GM19324 (cell line): ENCODE measurements at regions not wholly inside any gene's neighbourhood (a gene's known extent, or its start where the extent isn't known, plus 50 kb on each side); places are given as distances from the start of the nearest gene placed in this dataset.
"Not testable (repeated sequence)": the region's sequence is repeated elsewhere in the genome, so short reads cannot be mapped to it uniquely, and the experiment has no call there.

ENCODE experiments used
- ATAC-seq: cut with Tn5 transposase; IDR thresholded peaks from one replicate; pipeline ENCODE4 v1.9.1; 2021; ENCODE audit warnings: mild to moderate bottlenecking, moderate library complexity; ENCODE audit not compliant: unreplicated experiment, low FRiP score

DNA sequence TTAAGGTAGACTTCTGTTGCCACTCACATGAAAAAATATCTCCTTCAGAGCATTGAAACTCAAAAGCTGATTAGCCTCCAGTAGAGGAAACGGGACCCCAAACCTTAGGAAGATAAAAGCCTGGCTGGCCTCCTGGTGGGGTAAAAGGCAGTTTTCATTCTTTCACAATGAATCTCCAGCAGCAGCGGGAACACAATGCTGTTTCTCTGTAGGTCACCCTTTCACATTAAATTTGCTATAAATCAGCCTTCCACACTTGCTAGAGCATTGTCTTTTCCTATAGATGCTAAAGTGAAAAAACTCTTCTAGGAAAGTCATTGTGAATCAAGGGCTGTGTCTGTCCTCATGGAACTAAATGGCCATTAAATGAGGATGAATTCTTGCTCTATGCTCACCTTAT lies 207.3 kb upstream of the MAGEB2 start:
- ATAC-seq, result no peak

DNA sequence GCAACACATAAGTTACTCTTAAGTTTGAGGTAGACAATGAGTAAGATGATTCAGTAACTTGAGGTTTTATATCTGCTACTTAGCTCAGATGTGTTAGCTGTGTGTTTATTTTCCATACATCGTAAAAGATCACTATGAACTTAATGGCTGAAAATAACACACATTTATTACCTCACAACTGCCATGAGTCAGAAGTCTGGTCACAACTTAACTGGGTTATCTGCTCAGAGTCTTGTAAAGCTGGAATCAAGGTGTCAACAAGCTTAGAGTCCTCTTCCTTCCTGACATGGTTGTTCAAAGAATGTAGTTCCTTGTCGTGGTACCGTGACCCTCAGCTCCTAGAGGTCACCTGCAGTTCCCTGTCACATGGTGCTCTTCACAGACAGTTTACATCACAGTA lies 204.9 kb upstream of the MAGEB2 start:
- no peak for ATAC-seq

DNA sequence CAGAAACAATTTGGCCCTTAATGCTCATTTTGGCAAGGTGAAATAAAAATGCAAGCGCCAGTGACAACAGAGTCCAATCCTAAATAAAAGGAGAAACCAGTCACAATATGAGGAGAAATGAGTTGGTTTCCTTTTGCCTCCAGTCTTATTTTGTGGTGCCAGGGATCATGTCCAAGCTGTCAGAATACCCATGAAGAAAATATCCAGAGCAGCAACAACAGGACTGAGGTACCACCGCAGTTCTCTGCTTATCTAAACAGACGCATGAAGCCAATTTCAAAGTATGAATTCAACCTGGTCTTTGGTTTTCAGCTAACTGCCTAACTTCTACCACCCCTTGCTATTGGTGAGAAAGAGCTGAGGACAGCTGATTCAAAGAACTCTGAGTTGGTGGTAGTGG lies 199.9 kb upstream of the MAGEB2 start:
- ATAC-seq, result no peak

DNA sequence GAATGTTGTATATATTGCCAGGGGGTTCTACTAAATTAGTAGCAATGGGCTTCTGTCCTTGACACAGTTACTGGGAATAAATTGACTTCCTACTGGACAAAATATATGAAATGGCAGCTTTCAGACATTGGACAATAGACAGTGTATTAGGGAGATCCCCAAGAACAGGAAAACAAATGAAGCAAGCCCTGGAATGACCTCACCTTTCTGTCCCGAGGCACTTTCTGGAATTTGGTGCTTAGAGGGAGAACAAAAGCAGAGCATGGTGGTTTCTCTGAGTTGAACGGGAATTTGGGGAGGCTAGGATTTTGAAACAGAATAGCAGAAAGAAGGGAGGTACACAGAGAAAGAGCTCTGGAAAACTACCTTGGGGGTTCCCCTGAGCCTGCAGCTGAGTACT lies 187.7 kb upstream of the MAGEB2 start:
- ATAC-seq, result no peak

DNA sequence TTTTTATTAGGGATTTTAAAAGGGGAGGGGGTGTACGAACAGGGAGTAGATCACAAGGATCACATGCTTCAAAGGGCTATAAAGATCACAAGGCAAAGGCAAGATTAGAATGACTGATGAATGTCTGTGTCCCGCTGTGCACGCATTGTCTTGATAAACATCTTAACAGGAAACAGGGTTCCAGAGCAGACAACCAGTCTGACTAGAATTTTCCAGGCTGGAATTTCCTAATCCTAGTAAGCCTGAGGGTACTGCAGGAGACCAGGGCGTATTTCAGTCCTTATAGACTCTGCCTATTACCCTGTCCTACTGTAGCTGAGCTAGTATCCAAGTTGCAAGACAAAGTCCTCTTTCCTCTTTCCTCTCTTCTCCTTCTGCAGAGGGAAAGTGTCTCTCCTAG lies 179.0 kb upstream of the MAGEB2 start:
- not testable (repeated sequence) for ATAC-seq

DNA sequence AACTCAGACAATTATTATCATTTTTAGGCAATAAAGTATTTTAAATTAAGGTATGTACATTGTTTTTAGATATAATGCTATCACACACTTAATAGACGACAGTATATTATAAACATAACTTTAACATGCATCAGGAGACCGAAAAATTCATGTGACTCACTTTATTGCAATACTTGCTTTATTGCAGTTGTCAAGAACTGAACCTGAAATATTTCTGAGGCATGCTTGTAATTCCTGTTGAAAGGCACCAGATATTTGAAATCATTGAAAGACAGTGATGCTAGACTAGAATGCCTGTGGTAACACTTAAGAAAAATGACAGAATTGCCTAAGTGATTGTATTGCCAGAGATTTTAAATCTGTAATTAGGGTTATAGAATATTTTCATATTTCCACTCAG lies 175.6 kb upstream of the MAGEB2 start:
- no peak for ATAC-seq

DNA sequence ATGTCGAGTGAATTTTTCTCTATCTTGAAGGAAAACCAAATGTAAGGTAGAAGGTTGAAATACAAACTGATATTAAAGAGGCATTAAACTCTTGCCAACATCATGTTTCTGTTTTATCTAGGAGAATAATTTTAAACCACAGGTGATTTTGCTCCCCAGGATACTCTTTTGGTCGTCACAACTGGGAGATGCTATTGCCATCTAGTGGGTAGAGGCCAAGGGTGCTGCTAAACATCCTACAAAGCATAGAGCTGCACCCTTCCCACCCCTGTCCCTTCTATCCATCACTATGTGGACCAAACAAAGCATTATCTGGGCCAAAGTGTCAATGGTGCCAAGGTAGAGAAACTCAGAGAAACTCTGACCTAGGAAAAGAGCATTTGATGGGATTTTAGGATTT lies 154.6 kb upstream of the MAGEB2 start:
- no peak for ATAC-seq

DNA sequence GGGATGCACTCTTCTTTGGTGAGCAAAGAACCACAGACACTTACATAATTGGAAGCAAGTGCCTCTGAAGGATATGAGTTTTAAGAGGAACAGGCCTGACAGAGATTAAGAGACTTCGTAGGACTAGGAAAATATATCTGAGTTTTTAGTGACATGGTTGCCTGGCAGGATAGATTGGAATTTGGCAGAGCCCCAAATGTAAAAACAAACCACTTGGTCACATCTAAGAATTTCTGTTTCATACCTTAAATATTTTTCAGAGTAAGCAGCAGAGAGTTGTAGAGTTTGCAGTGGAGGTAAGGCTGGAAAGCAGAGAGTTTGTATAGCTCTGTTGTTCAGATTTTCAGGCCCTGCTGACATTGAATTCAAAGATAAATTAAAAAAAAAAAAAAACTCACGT lies 150.1 kb upstream of the MAGEB2 start:
- no peak for ATAC-seq

DNA sequence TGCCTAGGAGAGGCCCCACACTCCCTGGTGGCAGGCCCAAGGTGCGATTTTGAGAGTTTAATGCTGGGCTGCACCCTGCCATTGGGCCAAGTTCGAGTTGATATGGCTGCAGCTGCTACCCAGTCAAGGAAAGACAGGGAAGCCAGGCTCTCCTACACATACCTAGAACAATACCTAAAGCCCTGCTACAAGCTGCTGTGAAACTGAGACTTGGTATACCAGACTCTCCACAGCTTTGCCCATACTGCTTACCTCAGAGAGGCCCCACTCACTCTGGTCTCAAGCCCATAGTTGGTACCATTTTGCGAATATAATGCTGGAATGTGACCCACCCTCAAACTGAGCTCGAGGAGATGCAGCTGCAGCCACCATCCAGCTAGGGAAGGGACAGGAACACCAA lies 147.7 kb upstream of the MAGEB2 start:
- ATAC-seq, result no peak

DNA sequence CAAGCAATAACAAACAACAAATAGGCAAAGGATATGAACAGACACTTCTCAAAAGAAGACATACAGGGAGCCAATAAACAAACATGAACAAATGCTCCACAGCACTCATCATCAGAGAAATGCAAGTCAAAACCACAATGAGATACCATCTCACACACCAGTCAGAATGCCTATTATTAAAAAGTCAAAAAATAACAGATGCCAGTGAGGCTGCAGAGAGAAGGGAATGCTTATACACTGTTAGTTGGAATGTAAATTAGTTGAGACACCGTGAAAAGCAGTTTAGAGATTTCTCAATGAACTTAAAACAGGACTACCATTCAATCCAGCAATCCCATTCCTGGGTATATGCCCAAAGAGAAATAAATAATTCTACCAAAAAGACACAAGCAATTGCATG lies 129.8 kb upstream of the MAGEB2 start:
- no peak for ATAC-seq

DNA sequence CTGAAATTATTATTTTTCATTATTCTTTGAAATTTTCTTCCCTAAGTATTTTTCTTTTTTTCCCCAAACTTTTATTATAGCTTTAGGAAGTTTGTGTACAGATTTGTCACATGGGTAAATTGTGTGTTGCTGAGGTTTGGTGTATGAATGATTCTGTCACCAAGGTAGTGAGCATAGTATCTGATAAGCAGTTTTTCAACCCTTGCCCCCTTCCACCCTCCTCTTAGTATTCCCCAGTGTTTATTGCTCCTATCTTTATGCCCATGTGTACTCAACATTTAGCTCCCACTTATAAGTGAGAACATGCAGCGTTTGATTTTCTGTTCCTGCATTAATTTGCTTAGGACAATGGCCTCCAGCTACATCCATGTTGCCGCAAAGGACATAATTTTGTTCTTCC lies 103.9 kb upstream of the MAGEB2 start:
- ATAC-seq, result no peak

DNA sequence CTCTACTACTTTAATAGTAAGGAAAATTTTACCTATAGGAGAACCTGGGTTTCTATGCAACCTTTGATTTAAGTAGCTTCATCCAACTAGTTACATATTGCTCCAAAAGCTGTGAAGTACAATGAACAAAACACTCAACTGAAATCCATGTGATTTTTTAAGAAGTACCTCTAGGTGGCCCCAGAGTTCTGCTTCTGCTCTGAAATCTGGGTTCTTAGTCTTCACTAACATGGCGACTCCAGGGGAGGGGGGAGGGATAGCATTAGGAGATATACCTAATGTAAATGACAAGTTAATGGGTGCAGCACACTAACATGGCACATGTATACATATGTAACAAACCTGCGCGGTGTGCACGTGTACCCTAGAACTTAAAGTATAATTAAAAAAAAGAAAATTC lies 73.4 kb upstream of the MAGEB2 start:
- ATAC-seq, result peak; percentile 71

DNA sequence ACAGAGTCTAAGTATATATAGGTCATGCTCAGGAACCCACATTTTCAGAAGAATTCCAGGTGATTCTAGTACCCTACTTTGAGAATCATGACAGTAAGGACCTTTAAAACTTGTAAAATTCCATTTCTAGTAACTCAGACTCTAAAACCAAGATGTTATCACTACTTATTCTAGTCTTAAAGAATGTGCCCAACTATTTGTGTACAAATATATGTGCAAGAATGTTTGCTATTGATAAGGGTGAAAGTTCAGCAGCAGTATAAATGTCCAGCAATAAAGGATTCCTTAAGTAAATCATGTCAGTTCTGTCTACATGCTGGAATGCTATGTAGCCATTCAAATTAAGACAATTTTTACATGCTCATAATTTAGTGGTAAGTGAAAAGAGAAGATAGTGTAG lies 71.1 kb upstream of the MAGEB2 start:
- ATAC-seq, result no peak

DNA sequence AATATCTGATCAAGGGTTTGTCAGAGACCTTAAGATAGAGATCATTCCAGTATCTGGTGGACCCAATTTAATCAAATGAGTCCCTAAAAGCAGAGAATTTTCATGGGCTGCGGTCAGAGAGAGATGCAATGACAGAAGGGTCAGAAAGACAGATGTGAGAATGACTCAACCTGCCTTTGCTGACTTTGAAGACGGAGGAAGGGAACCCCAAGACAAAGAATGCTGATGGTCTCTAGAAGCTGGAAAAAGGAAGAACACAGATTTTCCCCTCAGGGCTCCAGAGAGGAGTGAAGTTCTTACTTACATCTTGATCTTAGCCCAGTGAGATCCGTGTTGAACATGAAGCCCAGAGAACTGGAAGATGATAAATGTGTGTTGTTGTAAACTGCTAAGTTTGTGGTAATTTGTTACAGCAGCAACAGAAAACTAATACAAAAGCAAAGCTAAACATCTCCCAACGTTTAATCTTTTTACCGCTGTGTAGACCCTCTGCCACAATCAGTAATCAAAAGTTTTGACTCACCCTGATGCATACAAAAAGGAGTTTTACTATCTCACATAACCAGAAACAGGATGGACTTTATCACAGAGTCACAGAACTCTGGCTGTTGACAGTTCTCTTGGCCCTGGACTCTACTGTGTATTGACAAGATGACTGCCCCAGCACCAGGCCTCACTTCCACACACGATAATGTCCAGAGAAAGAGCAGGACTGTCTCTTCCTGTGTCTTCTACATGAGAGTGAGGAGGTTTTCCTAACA lies 70.2 kb upstream of the MAGEB2 start:
- no peak for ATAC-seq

DNA sequence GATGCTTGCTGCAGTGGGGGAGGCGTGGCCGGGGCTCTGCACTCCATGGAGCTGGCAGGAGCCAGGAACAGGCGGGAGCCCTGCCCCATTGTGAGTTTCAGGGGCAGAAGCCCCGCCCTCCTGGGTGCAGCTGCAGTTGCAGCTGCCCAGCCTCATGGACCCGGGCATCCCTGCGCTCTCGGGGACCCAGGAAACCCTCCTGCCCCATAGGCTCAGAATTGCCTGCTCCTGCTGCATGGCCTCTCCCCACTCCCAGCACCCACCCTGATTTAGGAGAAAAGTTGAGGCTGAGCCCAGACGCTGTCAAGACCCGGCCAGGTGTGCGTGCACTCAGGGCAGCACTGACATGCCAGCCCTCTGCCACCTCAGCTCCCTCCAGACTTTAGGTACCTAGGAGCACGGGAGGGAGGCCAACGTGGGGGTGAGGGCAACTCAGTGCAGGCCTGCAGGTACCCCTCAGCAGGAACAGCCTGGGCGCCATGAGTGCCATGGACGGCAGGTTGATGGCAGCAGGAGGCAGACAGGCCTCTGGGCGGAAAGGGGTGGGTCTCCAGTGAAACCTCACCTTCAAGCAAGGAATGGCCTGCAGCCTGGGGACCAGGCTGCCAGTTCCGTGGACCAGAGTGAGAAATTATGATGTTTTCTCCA lies 67.2 kb upstream of the MAGEB2 start:
- no peak for ATAC-seq

DNA sequence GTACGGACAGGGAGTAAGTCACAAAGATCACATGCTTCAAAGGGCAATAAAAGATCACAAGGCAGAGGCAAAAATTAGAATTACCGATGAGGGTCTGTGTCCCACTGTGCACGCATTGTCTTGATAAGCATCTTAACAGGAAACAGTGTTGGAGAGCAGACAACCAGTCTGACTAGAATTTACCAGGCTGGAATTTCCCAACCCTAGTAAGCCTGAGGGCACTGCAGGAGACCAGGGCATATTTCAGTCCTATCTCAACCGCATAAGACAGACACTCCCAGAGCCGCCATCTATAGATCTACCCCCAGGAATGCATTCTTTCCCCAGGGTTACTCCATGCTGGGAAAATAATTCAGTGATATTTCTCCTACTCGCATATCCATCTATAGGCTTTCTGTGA lies 66.2 kb upstream of the MAGEB2 start:
- not testable (repeated sequence) for ATAC-seq

DNA sequence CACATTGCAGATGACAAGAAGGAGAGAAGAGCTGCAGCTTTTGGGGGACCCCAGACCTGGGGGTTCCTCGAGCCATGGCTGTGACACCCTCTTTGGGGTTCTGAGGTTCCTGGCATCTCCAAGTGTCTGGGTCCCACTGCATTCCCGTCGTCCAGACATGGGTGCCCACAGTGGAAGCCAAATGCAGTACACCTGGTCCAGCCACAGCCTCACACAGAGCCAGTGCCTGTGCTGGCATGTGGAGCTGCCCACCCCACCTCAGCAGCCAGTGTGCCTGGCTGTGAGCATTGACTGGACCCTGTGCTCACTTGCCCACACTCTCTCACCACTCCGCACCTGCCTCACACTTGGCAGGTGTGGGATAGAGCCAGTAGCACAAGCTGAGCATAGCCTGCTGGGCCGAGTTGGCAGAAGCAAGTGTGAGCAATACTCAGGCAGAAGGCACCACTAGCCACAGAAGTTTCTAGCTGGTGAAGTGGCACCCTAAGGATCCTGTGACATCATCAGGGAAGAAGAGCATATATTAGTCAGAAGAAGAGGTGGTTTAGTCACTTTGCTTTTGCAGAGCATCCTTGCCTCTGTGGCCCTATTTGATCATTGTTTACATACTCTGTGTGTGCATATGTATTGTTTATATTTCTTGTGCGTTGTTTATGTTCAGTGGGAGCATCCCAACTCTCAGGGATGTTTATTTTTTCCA lies 65.0 kb upstream of the MAGEB2 start:
- ATAC-seq, result no peak

DNA sequence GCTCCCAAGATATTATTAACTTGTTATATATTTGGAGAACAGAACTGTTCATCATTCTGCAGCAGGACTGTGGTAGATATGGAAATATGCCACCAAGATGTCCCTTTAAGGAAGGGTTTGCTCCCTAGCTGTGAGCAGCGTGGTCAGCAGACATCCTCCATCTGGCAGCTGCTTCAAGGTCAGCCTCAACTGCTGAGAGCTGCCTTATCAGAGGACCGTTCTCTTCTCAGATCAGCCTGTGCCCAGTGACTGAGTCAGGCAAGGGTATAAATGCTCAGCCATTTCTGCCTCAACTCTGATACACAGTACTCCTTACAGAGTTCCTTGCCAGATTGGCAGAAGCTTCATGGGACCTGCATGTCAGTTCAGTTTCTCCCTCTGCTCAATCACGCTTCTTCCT lies 63.4 kb upstream of the MAGEB2 start:
- ATAC-seq, result no peak

DNA sequence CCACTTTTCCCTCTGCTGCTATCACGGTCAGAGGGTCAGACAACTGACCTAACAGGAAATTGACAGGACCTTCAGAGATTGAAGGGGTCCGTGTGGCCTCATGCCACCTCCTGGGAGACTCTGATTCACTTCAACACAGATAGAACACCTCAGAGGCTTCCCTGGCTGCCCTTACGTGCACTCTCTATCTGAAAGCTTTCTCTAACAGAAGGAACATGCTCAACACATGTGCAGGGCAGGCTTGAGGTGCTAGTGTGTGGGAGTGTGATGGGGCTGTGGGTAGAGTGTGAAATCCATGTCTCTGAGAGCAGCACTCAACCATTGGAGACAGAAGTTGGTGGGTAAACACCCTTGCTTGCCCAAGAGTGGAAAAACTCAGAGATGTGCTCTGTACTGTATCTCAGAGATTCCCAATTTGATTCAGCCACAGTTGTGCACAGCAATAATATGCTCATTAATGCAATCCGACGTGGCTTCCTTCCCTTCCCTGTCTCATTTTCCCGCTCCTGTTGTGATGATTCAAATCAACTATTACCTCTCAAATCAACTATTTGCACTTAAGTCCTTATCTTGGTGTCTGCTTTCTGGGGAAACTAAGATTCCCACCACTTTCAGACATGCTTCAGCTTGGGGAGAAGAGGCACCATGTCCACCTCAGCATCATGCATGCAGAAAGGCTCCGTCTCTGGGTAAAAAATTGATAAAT lies 62.0 kb upstream of the MAGEB2 start:
- no peak for ATAC-seq

DNA sequence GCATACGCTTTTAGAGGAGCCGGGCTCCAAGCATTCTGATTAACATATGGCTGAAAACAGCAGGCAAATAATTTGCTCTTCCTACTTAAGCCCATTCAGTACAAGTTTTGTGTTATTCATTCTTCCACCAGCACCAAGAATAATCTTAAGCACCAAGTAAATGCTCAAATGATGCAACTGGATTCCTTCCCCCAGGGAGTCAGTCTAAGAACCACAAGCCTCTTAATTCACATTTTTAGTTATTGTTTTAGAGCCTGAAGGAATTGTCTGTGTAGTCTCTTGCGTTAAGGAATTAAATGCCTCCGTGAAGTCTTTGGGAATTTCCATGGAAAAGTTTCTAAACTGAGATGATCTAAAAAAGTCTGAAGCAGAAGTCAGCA lies 61.5 kb upstream of the MAGEB2 start:
- ATAC-seq, result no peak

DNA sequence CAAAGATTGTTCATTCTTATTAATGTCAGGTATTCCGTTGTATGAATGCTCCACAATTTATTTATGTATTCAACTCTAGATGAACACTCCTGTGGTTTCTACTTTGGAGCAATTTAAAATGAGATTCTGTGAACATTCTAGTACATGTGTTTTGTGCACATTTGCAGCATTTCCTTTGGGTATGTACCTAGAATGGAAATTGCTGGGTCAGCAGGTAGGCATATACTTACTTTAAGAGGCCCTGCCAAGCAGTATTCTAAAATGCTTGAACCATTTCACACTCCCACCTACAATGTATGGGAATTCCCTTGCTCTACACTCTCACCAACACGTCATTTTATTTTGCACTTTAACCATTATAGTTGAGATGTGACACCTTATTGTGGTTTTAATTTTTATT lies 59.4 kb upstream of the MAGEB2 start:
- ATAC-seq, result no peak
